Putamen (tissue), 1 donor: ENCODE measurements at regions not wholly inside any gene's neighbourhood (a gene's known extent, or its start where the extent isn't known, plus 50 kb on each side); places are given as distances from the start of the nearest gene placed in this dataset.
A peak's percentile ranks its signal among the peaks of the same experiment; 100 is the strongest.
"Not testable (repeated sequence)": the region's sequence is repeated elsewhere in the genome, so short reads cannot be mapped to it uniquely, and the experiment has no call there.

ENCODE experiments used
- DNase-seq: peaks from one replicate; pipeline ENCODE4 v3.0.0-alpha.2; 2016; ENCODE audit warnings: low spot score

GRCh38 chr9:136611606-136612005, 51.1 kb upstream of the EGFL7 start:
- DNase-seq: no peak

DNA sequence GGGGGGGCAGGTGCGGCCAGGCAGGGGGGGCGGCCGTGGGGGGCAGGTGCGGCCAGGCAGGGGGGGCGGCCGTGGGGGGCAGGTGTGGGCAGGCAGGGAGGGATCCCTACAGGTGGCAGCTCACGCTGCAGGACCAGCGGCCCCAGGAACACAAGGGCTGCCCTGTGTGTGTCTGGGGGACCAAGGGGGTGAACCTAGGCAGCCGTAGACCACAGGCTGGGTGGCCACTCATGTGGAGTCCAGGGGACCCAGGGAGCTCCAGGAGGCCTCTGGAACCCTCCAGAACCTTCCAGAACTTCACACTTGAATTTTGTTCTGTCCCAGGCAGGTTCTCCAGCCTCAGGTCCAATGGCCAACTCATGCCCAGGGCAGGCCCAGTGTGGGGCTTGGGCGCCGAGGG, 51.6 kb upstream of the EGFL7 start:
- no peak for DNase-seq

DNA sequence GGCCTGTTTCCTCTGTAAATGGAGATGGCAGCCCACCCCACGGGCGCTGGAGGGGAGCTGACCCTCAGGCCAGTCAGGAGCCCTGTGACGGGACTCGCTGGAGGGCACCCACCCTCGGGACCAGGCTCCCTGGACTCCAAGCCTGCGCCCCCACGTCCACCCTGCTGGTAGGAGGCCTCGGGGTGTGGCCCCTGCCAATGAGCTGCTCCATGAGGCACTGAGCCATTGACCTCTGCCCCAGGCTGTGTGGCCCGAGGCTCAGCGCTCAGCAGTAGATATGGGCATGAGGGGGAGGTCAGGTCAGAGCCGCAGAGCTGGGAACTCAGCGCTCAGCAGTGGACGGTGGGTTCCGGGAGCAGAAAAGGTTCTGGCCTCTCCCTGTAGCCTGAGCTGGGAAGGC, 52.3 kb upstream of the EGFL7 start:
- DNase-seq: no peak

- no peak for DNase-seq
These were observed 52.8 kb upstream of the EGFL7 start for GRCh38 chr9:136609838-136610311.

- no peak for DNase-seq
These were observed 53.6 kb upstream of the EGFL7 start for GRCh38 chr9:136609160-136609475.

GRCh38 chr9:136608348-136609159, 54.2 kb upstream of the EGFL7 start:
- no peak for DNase-seq

GRCh38 chr9:136607334-136607919, 55.3 kb upstream of the EGFL7 start:
- DNase-seq: no peak

- no peak for DNase-seq
These were observed 55.9 kb upstream of the EGFL7 start for GRCh38 chr9:136606687-136607333.

DNA sequence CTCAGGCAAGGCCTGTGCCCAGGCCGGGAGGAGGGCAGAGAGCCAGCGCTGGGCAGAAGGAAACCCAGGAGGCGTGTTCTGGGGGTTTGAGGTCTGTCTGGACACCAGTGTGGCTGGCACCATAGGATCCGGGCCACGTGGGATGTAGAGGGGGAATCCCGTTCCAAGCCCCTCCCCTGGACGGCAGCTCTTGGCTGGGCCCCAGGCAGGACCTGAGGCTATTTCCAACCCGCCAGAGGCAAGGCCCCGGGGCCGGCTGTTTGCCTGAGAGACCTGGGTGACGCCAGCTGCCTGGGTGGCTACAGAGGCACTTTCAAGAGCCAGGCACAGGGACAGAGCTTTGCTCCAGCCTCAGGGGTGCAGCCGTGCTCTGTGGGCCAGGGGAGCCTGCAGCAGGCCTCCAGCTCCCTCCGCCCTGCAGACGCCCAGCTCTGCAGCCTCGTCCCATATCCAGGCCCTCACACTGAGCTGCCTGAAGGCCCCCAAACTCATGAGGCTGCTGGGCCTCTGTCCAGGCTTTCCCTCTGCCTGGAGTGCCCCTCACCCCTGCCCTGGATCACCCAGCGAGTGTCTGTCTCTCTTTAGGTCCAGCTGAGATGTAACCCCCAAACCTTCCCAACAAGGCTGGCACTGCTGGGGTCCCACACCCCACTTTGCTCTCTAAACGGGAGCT, 56.6 kb upstream of the EGFL7 start:
- no peak for DNase-seq

DNA sequence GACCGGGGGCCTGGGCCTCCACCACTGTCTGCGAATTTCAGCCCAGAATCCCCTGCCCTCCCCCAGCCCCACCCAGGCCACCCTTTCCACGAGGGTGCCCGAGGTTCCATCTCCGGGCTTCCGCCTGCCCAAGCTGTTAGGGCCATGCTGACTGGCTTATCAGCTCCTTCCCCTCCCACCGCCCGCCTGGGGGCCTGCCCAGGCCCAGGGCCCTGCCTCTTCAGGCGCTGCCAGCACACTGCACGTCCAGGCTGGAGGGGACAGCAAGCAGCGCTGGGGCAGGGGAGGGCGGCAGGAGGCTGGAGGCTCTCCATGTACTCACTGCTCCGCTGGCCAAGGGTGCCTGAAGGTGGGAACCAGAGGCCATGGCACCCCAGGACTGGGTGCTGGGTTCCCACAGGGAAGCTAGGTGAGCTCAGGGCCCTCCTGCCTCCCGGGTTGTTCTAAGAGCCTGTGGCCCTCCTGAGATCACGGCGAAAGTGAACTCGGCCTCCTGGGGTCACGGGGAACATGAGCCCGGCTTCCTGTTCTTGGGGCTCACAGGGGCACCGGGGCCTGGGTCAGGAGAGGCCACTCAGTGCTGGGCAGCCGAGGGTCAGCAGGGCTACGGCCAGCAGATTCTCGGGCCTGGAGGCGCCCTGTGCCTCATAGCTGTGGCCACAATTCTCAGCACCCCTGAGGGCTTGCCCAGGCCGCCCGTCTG, 57.7 kb upstream of the EGFL7 start:
- DNase-seq: no peak

- DNase-seq: no peak
These were observed 58.3 kb upstream of the NOTCH1 start for GRCh38 chr9:136603901-136604814.

GRCh38 chr9:136603216-136603615, 57.4 kb upstream of the NOTCH1 start:
- DNase-seq: no peak

- no peak for DNase-seq
These were observed 56.5 kb upstream of the NOTCH1 start for GRCh38 chr9:136602193-136602885.

DNA sequence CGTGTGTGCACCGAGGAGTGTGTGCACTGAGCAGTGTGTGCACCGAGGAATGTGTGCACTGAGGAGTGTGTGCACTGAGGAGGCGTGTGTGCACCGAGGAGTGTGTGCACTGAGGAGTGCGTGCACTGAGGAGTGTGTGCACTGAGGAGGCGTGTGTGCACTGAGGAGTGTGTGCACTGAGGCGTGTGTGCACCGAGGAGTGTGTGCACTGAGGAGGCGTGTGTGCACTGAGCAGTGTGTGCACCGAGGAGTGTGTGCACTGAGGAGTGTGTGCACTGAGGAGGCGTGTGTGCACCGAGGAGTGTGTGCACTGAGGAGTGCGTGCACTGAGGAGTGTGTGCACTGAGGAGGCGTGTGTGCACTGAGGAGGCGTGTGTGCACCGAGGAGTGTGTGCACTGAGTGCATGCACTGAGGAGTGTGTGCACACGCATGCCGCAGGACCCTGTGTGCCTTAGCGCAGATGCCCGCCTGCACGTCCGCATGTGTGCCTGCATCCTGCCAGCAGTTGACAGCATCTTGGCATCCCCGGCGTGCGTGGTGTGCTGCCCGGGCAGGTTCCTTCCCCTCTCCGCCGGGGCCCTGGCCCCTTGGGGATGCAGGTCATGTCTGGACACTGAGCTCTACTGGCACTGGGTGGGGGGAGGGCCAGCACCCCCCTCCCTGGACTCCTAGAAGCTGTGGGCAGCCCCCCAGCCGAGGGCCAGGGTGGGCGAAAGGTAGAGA, 55.6 kb upstream of the NOTCH1 start:
- not testable (repeated sequence) for DNase-seq

DNA sequence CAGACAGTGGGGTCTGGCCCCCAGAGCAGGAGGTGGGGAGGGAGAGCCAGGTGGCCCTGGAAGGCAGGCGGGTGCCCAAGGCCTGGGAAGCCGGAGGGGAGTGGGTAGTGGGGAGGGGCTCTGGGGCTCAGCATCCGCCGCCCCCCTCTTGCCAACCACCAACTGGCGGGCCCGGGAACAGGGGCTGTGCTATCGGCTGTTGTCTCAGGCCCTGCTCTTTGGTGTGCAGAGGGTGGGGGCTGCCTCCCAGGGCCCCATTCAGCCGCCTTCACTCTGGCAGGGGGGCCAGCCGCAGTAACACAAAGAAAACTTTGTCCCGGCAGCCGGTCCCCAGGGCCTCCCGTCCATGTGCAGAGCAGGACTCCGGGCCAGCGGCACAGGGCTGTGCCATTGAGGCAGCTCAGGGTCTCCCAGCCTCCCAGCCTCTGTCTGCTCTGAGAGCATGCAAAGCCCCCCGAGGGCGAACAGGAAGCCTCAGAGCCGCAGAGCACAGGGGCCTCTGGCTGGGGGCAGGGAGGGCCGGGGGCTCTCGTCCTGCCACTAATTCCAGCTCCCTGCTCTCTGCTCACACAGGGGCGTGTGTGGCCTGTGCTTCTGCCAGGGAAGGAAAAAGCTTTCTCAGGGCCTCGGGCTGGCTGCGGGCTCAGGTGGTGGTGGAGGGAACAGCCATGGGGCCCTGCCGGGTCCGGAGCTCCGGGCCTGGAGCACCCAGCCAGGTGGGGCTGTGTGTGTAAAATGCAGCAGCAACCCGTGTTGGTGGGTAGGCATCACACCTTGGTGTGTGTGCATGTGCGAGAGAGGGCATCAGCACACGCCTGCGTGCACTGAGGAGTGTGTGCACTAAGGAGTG, 54.2 kb upstream of the NOTCH1 start:
- peak; percentile 85 for DNase-seq

GRCh38 chr9:136599074-136599531, 53.3 kb upstream of the NOTCH1 start:
- no peak for DNase-seq

- DNase-seq: not testable (repeated sequence)
These were observed 52.7 kb upstream of the NOTCH1 start for GRCh38 chr9:136598390-136599073.

GRCh38 chr9:136597965-136598364, 52.1 kb upstream of the NOTCH1 start:
- no peak for DNase-seq
